Colonic mucosa (tissue), 4 donors: ENCODE measurements at regions not wholly inside any gene's neighbourhood (a gene's known extent, or its start where the extent isn't known, plus 50 kb on each side); places are given as distances from the start of the nearest gene placed in this dataset.

Experiments used
- DNase-seq: peaks from one replicate; pipeline ENCODE4 v3.0.0-alpha.2; 2020
- H3K27ac ChIP-seq: fragments of 200-600 bp; one replicate; pipeline ENCODE4 v1.8.0; 2021
- H3K27me3 ChIP-seq: fragments of 200-600 bp; one replicate; pipeline ENCODE4 v1.8.0; 2021
- H3K36me3 ChIP-seq: fragments of 200-600 bp; one replicate; pipeline ENCODE4 v1.8.0; 2021
- H3K4me1 ChIP-seq: fragments of 200-600 bp; one replicate; pipeline ENCODE4 v1.8.0; 2021; ENCODE audit warnings: mild to moderate bottlenecking
- H3K4me3 ChIP-seq: fragments of 200-600 bp; one replicate; pipeline ENCODE4 v1.8.0; 2021
- H3K9ac ChIP-seq, 2 donors: one replicate each; pipeline ENCODE4 v1.7.0; 2013; ENCODE audit warnings: control low read depth in 2 of 2, low read depth in 2 of 2, low read length in 2 of 2
- H3K9me3 ChIP-seq: fragments of 200-600 bp; one replicate; pipeline ENCODE4 v1.8.0; 2021
- CTCF ChIP-seq: fragments of 200-600 bp; IDR thresholded peaks from one replicate; pipeline ENCODE4 v1.8.0; 2022; ENCODE audit warnings: antibody characterized with exemption, mild to moderate bottlenecking
- intact Hi-C: fragments of 100-400 bp; cut with DNase I; formaldehyde crosslinking; loops from one replicate; pipeline ENCODE4 v1.14.1; 2022
- donor health status: healthy.
- donor health status: DM: no; HTN: no; CAD: no.
- donor health status: DM: no; HTN: no; CAD: no.

DNA sequence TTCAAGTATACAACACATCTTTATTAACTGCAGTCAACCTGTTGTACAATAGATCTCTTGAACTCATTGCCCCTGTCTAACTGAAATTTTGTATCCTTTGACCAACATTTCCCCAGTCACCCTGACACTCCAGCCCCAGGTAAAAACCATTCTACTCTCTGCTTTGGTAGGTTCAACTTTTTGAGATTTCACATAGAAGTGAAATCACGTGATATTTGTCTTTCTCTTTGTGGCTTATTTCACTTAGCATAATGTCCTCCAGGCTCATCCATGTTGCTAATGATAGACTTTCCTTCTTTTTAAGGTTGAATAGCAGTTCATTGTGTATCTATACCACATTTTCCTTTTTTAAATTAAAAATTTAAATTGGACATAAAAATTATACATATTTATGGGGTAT is 126.5 kb upstream of the MAN2A1 start:
- H3K27ac ChIP-seq = no peak overlapping the region

GRCh38 chr5:109562441-109562840 is 127.3 kb upstream of the MAN2A1 start:
- Histone ChIP-seq H3K9ac (no peak overlapping the region), H3K36me3 (no peaks in the 10 kb centered on the region), H3K4me3 (no peak overlapping the region), H3K4me1 (no peaks in the 10 kb centered on the region), H3K27ac (no peak overlapping the region), H3K27me3 (no peaks in the 10 kb centered on the region), H3K9me3 (no peaks in the 10 kb centered on the region)
- TF ChIP-seq CTCF = no peak
- intact Hi-C loops = no loop called here
- DNase-seq = no peak

More for the DNA sequence above, 126.5 kb upstream of the MAN2A1 start:
- no peaks in the 10 kb centered on the region for H3K36me3 ChIP-seq
- H3K27me3 ChIP-seq = no peaks in the 10 kb centered on the region
- no peaks in the 10 kb centered on the region for H3K4me1 ChIP-seq
- H3K9me3 ChIP-seq = no peaks in the 10 kb centered on the region
- intact Hi-C loops = no loop called here
- no peak for TF ChIP-seq CTCF
- DNase-seq = no peak
- H3K9ac ChIP-seq = no peak overlapping the region
- H3K4me3 ChIP-seq = no peak overlapping the region

- no peaks in the 10 kb centered on the region for H3K27me3 ChIP-seq
- no peak overlapping the region for H3K4me3 ChIP-seq
- H3K27ac ChIP-seq = no peak overlapping the region
- H3K36me3 ChIP-seq = no peaks in the 10 kb centered on the region
- H3K9me3 ChIP-seq = no peaks in the 10 kb centered on the region
- H3K9ac ChIP-seq = no peak overlapping the region
- H3K4me1 ChIP-seq = no peaks in the 10 kb centered on the region
- no peak for DNase-seq
- intact Hi-C loops = no loop called here
- TF ChIP-seq CTCF = no peak
Measured at GRCh38 chr5:109561447-109561846, 128.3 kb upstream of the MAN2A1 start.

DNA sequence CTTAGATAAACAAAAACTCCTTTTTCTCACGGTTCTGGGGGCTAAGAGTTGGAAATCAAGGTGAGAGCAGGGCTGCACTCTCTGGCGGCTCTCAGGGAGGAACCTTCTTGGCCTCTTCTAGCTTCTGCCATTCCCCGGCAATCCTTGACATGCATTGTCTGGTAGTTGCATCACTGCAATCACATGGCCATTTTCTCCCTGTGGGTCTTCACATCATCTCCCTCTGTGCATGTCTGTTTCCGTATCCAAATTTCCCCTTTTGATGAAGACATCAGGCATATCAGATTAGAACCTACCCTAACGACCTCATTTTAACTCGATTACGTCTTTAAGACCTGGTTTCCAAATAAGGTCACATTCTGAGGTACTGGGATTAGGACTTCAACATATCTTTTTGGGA is 129.2 kb upstream of the MAN2A1 start:
- no peaks in the 10 kb centered on the region for H3K9me3 ChIP-seq
- H3K4me1 ChIP-seq = no peaks in the 10 kb centered on the region
- no peak overlapping the region for H3K4me3 ChIP-seq
- H3K27ac ChIP-seq = no peak overlapping the region
- intact Hi-C loops = no loop called here
- DNase-seq = no peak
- H3K9ac ChIP-seq = no peak overlapping the region
- no peaks in the 10 kb centered on the region for H3K27me3 ChIP-seq
- no peaks in the 10 kb centered on the region for H3K36me3 ChIP-seq
- TF ChIP-seq CTCF = no peak

GRCh38 chr5:109558952-109559351 is 130.8 kb upstream of the MAN2A1 start:
- TF ChIP-seq CTCF = no peak
- Histone ChIP-seq H3K4me3 (no peak overlapping the region), H3K27me3 (no peaks in the 10 kb centered on the region), H3K9me3 (no peaks in the 10 kb centered on the region), H3K9ac (no peak overlapping the region), H3K27ac (no peak overlapping the region), H3K36me3 (no peaks in the 10 kb centered on the region), H3K4me1 (no peaks in the 10 kb centered on the region)
- intact Hi-C loops = no loop called here
- DNase-seq = no peak

DNA sequence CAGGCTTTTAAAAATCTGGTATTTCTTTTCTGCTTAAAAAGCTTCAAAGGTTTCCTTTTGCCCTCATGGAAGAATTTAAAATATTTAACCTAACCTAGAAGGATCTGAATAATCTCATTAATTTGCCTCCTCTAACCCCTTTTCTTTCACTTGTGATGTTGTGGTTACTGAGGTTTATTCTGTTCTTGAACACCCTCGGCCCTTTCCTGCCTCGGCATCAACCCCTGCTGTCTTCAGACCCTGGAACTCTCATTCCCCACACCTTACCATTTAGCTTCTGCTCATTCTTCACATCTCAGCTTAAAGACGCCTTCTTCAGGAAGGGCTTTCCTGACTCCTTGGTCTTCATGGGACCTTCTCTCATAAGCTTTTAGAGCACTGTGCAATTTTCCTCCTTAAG is 131.4 kb upstream of the MAN2A1 start:
- Histone ChIP-seq H3K36me3 (no peaks in the 10 kb centered on the region), H3K4me3 (no peak overlapping the region), H3K4me1 (no peaks in the 10 kb centered on the region), H3K27me3 (no peaks in the 10 kb centered on the region), H3K27ac (no peak overlapping the region), H3K9me3 (no peaks in the 10 kb centered on the region), H3K9ac (no peak overlapping the region)
- DNase-seq = no peak
- intact Hi-C loops = no loop called here
- TF ChIP-seq CTCF = no peak
